GM12891 (cell line): ENCODE measurements at regions not wholly inside any gene's neighbourhood (a gene's known extent, or its start where the extent isn't known, plus 50 kb on each side); places are given as distances from the start of the nearest gene placed in this dataset.
"Not testable (repeated sequence)": the region's sequence is repeated elsewhere in the genome, so short reads cannot be mapped to it uniquely, and the experiment has no call there.

Source experiments
- DNase-seq: peaks from one replicate; pipeline ENCODE4 v3.0.0; 2011; ENCODE audit warnings: low spot score; ENCODE audit not compliant: insufficient read length
- FAIRE-seq: peaks from 2 replicates; lab custom pipeline; 2011; peaks lifted over from hg19 to GRCh38; lab: Jason Lieb, UNC
- PAX5 ChIP-seq: IDR thresholded peaks from 2 replicates; pipeline ENCODE4 v1.6.1; 2011; ENCODE audit warnings: low read length, moderate library complexity, mild to moderate bottlenecking; ENCODE audit not compliant: insufficient read depth, severe bottlenecking
- POLR2A ChIP-seq: IDR thresholded peaks from 2 replicates; pipeline ENCODE4 v1.6.1; 2011; ENCODE audit warnings: low read depth, low read length, control low read depth
- POLR2AphosphoS5 ChIP-seq: IDR thresholded peaks from 2 replicates; pipeline ENCODE4 v1.6.1; 2011; ENCODE audit warnings: low read depth, low read length, control low read depth
- POU2F2 ChIP-seq: IDR thresholded peaks from 2 replicates; pipeline ENCODE4 v1.6.1; 2011; ENCODE audit warnings: low read depth, mild to moderate bottlenecking, control low read depth, low read length, moderate library complexity
- SPI1 ChIP-seq: IDR thresholded peaks from 2 replicates; pipeline ENCODE4 v1.6.1; 2011; ENCODE audit warnings: low read depth, low read length, control low read depth
- TAF1 ChIP-seq: IDR thresholded peaks from 2 replicates; pipeline ENCODE4 v1.6.1; 2011; ENCODE audit warnings: low read depth, low read length, control low read depth

- DNase-seq (no peak), FAIRE-seq (no peak)
- TF ChIP-seq PAX5 (no peak), SPI1 (no peak)
Observed at GRCh38 chr17:53640808-53641207, 181.9 kb upstream of the KIF2B start.

GRCh38 chr17:53635444-53635843 lies 187.3 kb upstream of the KIF2B start:
- TF ChIP-seq SPI1 (no peak), PAX5 (no peak), POU2F2 (no peak), POLR2AphosphoS5 (no peak), TAF1 (no peak), POLR2A (no peak)
- DNase-seq = no peak
- no peak for FAIRE-seq

GRCh38 chr17:53633856-53634255 lies 188.9 kb upstream of the KIF2B start:
- FAIRE-seq = no peak
- TF ChIP-seq SPI1 (no peak), PAX5 (no peak), POLR2A (no peak), POLR2AphosphoS5 (no peak), POU2F2 (no peak), TAF1 (no peak)

GRCh38 chr17:53631486-53631885 lies 191.2 kb upstream of the KIF2B start:
- FAIRE-seq (no peak), DNase-seq (no peak)
- TF ChIP-seq PAX5 (no peak), POLR2AphosphoS5 (no peak), TAF1 (no peak), POLR2A (no peak), POU2F2 (no peak), SPI1 (no peak)

More at GRCh38 chr17:53633856-53634255, 188.9 kb upstream of the KIF2B start:
- no peak for DNase-seq

DNA sequence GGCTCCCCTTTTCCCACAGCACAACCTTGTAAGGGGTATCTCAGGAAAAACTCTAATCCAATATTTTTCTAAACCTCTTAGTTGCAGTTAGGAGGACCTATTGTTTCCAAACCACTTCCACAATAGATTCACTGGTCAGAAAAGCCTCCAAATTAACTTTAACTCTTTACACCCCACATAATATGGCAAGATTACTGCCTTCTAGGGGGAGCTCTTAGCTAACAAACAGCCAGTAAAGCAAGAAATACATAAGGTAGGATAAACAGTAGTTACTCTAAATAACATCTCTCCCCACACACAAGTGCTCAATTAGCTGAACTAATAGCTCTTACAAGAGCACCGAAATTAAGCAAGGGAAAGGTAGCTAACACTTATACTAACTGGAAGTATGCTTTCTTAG lies 192.1 kb upstream of the KIF2B start:
- FAIRE-seq (no peak), DNase-seq (no peak)
- TF ChIP-seq POU2F2 (no peak), POLR2AphosphoS5 (no peak), POLR2A (no peak), PAX5 (no peak), TAF1 (no peak), SPI1 (no peak)

- DNase-seq (no peak), FAIRE-seq (no peak)
- no peak for TF ChIP-seq POU2F2
- TF ChIP-seq POLR2A = no peak
- TF ChIP-seq POLR2AphosphoS5 = no peak
- no peak for TF ChIP-seq PAX5
- no peak for TF ChIP-seq SPI1
- no peak for TF ChIP-seq TAF1
Observed at GRCh38 chr17:53630115-53630514, 192.6 kb upstream of the KIF2B start.

DNA sequence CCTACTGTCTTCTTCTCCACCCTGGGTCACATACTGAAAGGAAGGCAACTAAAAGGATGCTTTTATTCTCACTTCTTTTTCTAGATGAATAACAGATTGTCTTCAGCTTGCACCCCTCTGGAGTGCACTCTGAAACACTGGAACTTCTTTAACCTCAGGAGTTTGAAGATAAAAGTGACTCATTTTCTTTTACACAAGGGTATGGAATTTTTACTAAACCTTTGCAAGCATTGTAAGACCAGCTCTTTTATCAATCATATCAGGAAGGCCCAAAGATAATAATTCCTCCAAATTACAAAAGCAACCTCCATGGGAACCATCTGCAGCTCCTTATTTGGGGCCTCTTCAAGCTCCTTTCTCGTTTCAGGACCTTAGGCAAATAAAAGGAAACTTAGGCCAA lies 193.5 kb upstream of the KIF2B start:
- DNase-seq = no peak
- no peak for FAIRE-seq
- no peak for TF ChIP-seq POU2F2
- no peak for TF ChIP-seq TAF1
- no peak for TF ChIP-seq POLR2A
- no peak for TF ChIP-seq PAX5
- TF ChIP-seq SPI1 = no peak
- no peak for TF ChIP-seq POLR2AphosphoS5

GRCh38 chr17:53628011-53628410 lies 194.7 kb upstream of the KIF2B start:
- no peak for FAIRE-seq
- DNase-seq = no peak
- no peak for TF ChIP-seq POU2F2
- no peak for TF ChIP-seq POLR2A

DNA sequence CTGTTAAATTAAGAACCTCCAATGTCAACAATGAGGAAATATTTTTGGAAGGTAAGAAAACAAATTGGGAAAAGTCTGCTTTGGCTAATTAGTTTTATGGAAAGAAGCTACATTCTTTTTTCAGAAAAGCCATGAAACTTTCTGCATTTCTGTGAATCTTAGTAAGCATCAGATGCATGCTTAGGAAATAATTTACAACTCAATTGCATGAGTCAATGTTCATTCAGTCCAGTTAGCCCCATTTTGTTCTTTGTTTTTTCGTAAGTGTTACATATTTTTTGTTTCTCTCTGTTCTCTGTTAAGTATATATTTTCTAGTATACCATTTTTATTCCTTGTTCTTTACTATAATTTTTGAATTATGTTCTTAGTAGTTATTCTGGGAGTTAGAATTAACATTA lies 195.2 kb upstream of the KIF2B start:
- DNase-seq = no peak
- TF ChIP-seq POLR2A (no peak), POLR2AphosphoS5 (no peak), TAF1 (no peak), PAX5 (no peak), SPI1 (no peak), POU2F2 (no peak)
- no peak for FAIRE-seq

- no peak for DNase-seq
- TF ChIP-seq SPI1 = no peak
- no peak for TF ChIP-seq POLR2A
- no peak for TF ChIP-seq TAF1
- TF ChIP-seq POU2F2 = no peak
- TF ChIP-seq POLR2AphosphoS5 = no peak
- TF ChIP-seq PAX5 = no peak
- FAIRE-seq = no peak
Observed at GRCh38 chr17:53626286-53626685, 196.4 kb upstream of the KIF2B start.

DNA sequence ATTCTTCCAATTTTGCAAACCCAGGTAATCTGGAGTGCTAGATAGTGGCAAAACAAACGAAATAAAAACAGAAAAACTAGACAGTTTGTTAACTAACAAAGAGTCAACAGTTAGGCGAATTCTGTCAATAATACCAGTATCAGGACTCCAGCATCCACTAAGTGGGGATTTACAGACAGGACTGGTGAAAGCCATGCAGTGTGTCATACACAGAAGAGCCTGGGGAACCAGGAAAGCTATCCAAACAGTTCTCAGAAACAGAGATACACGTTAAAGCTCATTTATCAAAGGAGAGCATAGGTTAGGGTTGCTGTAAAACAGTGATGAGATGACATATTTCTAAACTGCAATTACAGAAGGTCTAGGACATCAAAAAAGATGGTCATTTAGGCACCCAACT lies 203.7 kb upstream of the KIF2B start:
- TF ChIP-seq TAF1 (no peak), SPI1 (no peak), POU2F2 (no peak), POLR2A (no peak), POLR2AphosphoS5 (no peak), PAX5 (no peak)
- DNase-seq (no peak), FAIRE-seq (no peak)

GRCh38 chr17:53608208-53608607 lies 214.5 kb upstream of the KIF2B start:
- FAIRE-seq, DNase-seq: not testable (repeated sequence)
